SHP77 treated with DMSO at 0.1 percent for 48 hours (cell line): ENCODE measurements at regions not wholly inside any gene's neighbourhood (a gene's known extent, or its start where the extent isn't known, plus 50 kb on each side); places are given as distances from the start of the nearest gene placed in this dataset.
"Not testable (repeated sequence)": the region's sequence is repeated elsewhere in the genome, so short reads cannot be mapped to it uniquely, and the experiment has no call there.

Experiments used
- DNase-seq: peaks from one replicate; lab custom pipeline; 2025; lab: John Stamatoyannopoulos, UW

DNA sequence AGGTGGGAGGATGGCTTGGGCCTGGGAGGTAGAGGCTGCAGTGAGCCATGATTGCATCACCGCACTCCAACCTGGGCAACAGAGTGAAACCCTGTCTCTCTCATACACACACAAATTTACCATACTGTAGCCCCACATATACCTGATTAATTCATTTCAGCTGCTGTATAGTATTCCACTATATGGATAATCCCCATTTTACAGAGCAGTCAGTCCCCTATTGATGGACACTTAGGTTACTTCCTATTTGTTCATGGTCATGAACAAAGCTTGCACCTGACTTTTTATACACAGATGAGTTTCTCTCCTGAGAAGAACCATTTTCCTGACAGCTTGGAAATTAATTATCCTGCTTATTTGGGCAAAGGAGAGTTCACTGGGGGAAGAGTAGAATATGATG is 59.2 kb downstream of the EMX2 start:
- no peak for DNase-seq

DNA sequence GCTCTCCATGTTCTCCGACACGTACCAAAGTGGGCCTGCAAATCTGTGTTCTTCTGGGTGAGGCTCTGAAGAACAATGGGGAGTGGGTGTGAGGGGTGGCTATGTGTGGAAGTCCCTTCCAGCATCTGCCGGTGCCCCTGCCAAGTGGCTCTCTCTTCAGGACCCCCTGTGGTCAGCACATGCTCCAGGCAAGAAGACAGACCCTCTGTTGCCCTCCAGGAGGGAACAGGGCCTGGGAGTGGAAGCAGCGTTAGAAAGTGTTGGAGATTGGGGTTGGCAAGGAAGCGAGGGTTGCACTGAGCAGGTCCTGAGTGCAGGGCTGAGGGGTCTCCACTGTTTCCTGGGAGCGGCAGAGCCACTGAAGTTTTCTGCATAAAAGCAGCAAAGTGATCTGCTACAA is 60.5 kb downstream of the EMX2 start:
- no peak for DNase-seq

DNA sequence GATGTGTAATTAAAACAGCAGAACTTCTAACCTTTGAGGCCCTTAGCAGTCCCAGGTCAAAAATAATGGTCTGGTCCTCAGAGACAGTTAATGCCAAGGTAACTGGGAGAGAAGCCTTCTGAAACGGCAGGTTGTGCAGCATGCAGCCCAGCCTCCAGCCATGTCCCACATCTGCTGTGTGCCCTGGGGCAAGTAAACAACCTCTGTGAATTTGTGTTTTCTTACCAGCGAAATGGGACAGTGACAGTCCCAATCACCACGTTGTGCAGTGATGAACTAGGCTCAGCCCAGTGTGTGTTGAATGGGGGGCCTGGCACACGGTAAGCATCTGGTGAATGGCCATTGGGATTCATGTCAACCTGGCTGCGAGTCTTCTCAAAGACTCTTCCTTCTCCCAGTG is 61.2 kb downstream of the EMX2 start:
- no peak for DNase-seq

DNA sequence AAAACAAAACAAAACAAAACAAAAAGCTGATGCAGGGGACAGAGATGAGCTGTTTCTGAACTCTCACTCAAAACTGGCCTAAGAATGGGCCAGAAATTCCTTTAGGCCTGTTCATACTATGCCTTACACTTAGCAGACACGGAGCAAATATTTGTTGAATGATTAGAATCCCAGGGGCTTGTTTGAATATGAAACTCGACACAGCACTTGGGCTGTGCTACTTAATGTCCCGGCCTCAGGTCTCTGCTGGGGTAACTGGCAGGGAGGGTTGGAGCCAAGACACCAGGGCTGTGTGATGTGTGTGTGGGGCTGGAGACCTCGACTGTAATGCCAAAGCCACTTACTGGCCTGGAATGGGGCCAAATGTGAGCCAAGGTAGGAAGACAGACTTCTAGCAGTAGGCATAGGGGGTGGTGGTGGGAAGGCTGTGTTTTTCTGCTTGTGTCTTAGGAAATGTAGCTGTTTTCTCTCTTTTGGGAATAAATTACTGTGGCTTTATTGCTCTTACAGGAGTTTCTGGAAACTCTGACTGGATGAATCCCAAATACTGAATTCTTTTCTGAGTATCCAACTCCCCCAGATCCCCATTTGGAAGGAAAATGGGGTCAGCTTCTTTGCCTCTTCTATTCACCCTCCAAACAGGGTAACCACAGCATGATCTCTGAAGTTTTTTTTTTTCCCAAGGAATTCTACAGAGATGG is 66.7 kb downstream of the EMX2 start:
- no peak for DNase-seq

DNA sequence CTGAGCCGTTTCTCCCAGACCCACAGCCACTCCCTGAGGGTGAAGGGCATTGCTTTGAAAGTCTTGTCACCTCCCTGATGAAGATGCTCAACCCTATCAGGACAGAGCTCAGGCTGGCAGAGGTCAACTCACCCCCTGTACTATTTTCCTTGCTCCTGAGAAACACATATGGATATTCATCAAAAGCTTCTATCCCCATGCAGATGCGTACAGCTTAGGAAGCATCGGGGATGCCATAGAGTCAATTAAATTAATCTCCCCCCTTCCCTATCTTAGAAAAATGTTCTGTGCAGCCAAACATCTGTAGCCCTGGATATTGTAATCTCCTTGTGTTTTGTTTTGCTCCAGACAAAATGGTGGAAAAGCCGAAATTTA is 67.2 kb downstream of the EMX2 start:
- no peak for DNase-seq

DNA sequence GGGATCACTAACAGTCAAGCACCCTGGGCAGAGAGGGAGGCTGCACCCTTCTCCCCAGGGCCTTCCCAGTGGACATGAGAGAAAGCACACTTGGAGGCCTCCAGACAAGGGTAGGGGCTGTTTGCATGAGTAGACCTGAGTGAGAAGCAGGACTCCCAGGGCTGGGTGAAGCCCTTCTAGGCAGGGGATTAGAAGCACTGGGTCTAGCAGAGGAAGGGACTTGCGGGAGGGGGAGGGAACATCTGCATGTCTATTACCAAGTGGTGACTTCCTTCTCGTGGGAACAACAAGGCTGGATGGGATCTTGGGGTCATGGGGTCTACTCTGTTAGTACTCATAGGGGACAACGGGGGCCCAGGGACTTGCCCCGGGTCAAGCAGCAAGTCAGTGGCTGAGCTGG is 67.8 kb downstream of the EMX2 start:
- no peak for DNase-seq

DNA sequence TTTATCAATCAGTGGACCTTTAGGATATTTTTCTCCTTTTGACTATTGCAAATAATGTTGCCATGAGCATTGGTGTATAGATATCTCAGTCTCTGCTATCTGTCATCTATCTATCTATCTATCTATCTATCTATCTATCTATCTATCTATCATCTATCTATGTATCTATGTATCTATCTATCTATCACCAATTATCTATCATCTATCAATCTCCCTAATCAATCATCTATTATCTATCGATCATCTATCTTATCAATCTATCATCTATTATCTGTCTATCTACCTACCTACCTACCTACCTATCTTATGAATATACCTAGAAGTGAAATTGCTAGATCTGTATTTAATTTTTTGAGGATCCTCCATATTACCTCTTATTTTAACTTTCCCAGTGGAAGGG is 69.6 kb downstream of the EMX2 start:
- DNase-seq = no peak

DNA sequence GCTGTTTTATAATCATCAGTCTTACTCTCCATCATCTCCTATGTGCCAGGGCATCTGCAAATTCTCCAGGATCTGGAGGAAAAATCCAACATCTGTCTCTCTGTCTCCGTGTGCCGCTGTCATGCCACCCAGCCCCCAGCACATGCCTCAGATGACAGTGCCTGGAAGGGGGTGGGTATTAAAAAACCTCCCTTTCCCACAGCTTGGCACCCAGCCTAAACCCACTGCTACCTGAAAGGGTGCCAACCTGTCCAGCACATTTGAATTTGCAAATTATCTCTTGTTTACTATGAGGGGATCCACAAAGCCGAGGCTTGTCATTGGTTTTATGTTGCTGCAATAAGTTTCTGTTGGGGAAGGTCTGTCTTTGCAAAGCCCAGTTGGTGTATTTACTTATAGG is 73.1 kb downstream of the EMX2 start:
- DNase-seq = no peak

DNA sequence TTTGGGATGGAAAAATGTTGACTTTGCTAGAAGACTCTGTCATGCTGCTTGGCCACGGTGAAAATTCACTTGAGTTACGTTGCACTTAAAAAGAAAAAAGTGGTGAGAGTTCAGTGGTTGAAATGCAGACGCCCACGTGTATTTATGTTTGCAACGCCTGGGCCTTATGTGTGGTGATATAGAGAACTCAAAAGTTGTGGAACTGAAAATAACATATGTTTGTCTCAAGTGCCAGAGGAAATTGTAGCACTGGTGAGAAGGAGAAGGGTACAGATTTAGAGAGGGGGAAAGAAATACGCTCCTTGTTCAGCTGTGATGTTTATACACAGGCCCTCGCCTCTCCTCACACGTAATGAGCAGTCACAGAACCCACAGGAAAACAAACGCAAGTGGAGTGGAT is 73.6 kb downstream of the EMX2 start:
- no peak for DNase-seq

DNA sequence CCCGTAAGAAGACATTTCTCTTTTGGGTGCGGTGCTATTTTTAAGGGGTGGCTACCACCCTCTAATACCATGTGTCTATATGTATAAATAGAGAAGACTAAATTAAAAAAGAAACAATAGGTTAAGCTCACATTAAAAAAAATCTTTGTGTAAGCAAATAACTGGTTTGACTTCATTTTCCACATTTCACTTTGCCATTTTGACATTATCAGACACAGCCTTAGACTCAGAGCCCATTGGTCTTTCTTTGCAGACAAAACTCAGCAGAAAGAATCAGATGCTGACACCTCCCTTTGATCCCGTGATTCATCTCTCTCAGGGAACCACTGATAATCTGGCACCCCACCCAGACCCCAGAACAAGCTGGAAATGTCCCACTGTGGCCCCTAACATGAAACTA is 74.5 kb downstream of the EMX2 start:
- no peak for DNase-seq

DNA sequence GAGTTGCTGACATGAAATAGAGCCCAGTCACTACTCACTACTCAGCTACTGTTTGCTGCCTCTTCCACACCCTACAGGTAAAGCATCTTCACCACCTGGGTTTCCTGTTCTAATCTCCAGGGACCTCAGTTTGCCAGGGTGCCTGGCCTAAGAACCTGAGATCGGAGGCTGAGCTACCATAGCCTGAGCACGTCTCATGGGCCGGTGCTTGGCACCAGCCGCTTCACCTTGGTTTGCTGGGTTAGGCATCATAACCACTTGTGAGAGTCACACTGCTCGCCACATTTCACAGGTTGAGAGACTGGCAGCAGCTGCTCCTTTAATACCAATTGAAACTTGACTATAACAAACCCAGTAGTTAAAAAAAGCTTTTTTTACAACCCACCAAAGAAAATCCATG is 75.1 kb downstream of the EMX2 start:
- no peak for DNase-seq

DNA sequence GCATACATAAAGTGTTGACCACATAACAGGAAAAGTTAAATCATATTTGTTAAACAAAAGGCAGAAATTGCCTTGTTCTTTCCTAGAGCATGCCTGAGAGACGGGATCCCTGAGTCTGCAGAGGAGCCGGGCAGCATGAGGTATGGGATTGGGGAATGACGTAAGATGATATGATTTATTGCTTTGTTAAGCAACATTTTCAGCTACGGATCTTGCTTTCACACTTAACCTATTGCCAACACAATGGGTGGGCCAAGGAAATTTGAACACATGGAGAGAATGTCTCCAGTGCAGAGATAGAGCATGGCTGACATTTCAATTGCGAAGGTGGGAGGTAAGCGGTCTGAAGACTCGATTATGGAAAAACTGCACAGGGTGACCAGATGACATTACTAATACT is 76.7 kb downstream of the EMX2 start:
- no peak for DNase-seq

DNA sequence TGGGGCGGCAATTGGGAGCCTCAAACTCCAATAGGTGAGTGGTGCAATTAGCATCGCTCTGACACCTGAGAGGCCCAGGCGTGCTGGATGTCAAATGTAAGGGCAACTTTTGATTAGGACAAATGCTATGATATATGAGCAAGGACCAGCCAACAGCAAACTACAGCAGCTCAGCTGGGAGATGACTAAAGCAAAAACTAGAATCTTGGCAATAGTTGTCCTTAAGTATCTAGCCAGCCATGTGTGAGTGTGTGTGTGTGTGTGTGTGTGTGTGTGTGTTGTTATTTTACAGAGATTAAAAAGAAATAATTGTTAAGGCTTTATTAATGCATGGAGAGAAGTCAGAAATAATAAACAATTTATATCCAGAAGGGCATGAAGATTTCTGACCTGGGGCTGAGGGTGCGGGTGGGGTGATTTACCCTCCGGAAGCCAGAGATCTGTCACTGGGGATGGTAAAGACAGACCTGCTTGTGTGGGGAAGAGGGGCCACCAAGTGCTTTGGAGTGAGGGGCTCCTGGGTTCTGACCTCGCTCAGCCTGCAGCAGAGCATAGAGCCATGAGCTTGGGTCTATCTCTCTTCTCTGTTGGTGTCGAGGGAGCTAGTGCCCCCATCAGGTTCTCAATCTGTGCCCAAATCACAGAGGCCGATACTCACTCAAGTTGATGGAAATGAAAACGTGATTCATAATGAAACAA is 77.3 kb downstream of the EMX2 start:
- no peak for DNase-seq

DNA sequence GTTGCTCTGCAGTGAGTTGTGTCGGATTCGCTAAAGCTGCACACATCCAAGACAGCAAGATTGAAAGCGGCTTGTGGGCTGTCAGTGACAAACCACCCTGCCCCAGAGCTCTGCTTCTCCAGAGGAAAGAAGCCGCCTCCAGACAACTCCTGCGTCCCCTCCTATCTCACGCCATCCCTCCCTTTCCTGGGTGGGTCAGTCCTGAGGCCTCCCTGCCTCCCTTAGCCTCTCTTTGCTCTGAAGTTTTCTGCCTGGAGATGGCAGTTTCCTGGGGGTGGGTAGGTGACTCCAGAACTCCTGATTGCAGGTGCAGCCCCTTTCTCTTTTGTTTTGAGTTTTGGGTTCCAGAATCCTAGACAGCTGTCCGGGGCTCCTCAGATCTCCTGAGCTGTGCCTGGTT is 78.7 kb downstream of the EMX2 start:
- DNase-seq = no peak

DNA sequence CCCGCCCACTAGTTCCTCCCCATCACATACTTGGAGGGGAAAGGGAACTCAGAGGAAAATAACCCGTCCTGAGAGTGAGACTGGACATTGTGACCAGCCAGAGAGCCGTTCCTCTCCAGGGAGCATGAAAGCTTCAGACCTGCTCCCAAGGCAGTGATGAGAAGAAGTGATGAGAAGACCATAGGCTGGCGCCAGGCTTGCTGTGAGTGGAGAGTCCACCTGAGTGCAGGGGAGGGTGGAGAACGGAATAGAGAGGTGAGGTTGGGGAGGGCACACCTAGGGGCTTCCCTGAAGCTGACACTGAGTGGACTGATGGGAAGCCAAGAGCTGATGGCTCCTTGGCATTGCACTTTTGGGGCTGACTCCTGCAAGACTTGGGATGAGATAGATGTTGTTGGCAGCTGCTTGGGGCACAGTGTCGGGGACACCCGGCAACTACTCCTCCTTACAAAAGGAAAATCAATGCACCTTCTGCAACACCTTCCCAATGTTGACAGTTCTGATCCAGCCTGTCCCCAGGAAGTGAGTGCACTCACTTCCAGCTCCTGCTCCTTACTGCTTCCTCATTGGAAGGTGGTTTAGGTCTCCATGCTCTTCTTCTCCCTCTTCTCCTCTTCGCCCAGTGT is 79.4 kb downstream of the EMX2 start:
- no peak for DNase-seq

DNA sequence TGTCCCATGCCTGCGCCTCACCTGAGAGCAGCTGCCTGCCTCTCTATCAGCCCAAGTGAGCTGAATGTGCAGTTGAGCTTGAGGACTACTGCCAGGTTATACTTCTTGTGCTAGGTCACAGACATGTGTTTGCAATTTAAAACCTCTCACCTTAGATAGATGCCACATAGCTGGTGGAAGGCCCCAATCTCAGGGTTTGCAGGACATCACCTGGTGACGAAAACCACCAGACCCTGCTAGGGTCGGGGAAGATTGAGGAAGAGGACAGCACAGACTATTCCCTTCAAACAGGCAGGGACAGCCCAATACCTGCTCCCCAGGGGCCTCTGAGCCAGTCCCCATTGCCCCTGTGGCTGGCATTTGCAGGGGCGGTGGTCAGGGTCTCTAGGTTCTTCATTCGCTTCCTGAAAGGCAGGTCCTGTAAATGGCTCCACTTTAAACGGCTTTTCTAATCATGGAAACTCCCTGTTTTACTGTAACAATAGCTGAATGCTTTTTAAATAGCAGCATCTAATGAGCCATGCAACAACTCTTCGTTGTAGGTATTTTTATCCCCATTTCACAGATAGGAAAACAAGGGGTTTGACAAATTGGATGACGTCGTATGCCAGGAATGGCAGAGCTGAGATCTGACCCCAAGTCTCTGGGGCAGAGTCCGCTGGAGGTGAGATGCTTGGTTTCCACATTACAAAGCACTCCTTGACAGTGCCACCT is 80.1 kb downstream of the EMX2 start:
- no peak for DNase-seq

DNA sequence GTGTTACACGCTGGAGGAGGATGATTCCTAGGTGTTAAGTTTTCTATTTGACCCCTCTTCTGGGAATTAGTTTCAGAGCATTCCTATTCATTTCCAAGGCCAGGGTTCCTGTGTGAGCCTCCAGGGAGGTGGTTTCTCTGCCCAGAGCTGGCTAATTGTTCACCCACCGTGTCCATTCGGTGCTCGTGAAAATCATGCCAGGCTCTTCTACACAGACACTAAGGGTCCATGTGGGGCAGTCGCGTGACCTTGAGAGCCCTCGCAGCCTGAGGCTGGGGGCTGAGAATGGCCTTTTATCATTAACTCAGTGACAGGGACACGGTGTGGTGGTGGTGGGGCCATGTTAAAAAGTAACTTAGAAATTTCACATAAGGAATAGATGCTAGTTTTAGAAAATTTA is 83.7 kb downstream of the EMX2 start:
- no peak for DNase-seq

DNA sequence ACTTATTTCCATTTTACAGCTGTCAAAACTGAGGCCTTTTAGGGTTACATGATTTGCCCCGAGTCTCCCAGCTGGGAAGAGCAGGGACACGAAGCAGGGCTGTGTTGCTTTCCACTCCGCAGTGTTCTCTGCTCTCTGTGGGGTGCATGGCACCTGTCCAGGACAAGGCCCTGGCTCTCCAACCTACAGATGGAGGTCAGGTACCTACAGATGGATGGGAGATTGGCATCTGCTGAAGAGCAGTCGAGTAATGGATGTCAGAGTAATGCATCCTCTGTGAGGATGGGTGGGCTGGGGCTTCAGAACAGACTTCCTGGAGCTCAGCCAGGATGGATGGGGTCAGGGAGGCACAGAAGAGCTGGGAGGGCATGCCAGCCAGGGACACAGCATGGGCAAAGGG is 85.0 kb downstream of the EMX2 start:
- DNase-seq = no peak

DNA sequence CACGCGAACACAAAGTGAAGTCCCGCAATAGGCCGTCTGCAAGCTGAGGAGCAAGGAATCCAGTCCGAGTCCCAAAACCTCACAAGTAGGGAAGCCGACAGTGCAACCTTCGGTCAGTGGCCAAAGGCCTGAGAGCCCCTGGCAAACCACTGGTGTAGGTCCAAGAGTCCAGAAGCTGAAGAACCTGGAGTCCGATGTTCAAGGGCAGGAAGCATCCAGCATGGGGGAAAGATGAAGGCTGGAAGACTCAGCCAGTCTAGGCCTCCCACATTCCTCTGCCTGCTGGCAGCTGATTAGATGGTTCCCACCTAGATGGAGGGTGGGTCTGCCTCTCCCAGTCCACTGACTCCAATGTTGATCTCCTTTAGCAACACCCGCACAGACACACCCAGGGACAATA is 87.2 kb downstream of the EMX2 start:
- not testable (repeated sequence) for DNase-seq

DNA sequence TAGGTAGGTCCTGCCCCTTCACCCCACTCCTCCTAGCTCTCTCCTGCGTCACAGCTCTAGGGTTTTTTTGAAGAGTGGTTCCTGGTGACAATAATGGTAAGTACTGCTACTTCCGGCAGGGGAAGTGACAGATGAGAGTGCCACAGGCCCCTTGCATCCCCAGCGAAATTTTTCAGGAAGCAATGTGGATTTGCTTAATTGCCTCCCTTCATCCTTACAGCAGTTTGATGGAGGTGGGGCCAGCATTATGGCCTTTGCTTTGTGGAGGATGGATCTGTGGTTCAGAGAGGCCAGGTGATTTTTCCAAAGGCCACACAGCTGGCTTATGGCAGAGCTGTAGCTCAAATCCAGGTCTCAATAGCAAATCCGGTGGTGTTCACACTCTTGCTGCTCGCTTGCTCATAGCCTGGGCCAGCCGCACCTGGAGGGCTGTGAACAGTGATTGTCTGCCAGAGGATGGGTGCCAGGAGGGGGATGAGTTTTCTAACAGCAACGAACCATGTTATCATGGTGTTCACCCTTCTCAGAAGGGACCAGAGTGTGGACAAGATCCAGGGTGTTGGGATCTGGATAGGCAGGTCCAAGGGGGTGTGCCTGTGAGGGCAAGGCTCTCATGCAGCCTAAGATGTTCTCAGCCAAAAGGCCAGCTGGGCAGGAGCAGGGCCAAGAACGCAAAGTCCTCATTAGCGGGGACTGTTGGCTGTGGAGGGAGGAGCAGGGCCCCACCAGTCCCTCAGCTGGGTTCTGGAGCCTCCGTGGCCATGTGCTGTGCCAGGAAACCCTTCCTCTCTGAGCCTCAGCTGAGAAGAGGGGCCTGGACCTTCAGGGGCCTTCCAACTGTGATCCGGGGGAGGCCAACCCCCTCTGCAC is 89.0 kb downstream of the EMX2 start:
- DNase-seq = no peak

DNA sequence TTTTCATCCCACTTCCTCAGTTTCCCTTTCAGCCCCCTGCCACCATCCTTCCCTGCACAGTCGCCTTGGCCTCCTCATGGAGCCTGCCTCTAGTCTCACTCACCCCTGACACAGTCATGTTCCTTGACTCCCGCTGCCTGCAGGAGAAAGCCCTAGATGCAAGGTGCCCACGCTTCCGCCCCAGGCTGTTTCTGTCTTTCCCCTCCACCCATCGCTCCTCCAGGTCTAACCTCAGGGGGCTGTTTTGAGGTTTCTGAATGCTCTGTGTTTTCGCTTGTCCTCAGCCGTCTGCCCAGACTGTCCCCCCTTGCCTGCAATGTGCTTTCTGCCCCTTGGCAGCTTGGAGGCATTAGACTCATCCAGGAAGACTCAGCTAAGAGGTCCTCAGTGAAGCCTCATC is 89.9 kb downstream of the EMX2 start:
- no peak for DNase-seq

DNA sequence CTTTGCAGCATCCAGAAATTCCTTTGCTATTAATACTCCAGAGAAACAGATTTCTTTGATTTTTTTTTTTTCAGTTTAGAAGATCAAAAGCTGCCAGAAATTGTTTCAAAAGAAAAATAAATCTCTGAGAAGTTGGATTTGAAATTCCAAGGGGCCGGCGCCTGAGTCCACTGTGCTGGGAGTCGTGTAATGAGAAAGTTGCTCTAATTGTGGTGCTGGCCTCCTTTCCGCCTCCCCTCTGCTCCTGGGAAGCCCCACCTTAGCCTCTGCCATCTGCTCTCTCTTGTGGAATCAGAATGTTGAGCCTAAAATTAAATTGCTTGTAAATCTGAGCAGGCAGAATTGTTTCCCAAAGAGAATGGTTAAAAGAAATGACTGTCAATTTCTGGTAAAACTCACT is 93.3 kb downstream of the EMX2 start:
- no peak for DNase-seq
